Stimulated activated CD8-positive, alpha-beta memory T cell treated with anti-CD3 and anti-CD28 coated beads, Interleukin-7, amount 100 ng/mL, for 1 hour (primary cell): ENCODE measurements at regions not wholly inside any gene's neighbourhood (a gene's known extent, or its start where the extent isn't known, plus 50 kb on each side); places are given as distances from the start of the nearest gene placed in this dataset.
"Not testable (repeated sequence)": the region's sequence is repeated elsewhere in the genome, so short reads cannot be mapped to it uniquely, and the experiment has no call there.

Experiments used
- DNase-seq, 2 donors: peaks; one replicate each; pipeline ENCODE4 v3.0.0-alpha.2; 2020; ENCODE audit warnings: low read depth in 2 of 2

DNA sequence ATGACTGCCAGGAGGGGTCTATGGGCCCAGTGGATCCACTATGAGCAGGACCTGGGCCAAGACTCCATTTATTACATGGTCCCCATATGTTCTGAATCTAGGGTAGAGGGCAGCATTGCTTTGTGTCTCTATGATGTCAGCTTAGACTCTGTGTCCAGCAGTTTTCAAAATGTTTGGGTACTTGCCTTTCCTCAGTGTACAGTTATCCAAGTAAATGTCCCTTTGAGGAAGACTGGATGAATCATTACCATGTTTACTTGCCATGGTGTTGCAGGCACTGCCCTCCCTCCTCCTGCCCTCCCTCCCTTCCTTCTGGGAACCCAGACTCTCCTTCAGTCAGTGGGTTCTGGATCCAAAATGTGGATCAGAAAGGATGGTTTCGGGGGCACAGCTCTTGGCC, 108.6 kb downstream of the NRN1 start:
- DNase-seq: no peak

DNA sequence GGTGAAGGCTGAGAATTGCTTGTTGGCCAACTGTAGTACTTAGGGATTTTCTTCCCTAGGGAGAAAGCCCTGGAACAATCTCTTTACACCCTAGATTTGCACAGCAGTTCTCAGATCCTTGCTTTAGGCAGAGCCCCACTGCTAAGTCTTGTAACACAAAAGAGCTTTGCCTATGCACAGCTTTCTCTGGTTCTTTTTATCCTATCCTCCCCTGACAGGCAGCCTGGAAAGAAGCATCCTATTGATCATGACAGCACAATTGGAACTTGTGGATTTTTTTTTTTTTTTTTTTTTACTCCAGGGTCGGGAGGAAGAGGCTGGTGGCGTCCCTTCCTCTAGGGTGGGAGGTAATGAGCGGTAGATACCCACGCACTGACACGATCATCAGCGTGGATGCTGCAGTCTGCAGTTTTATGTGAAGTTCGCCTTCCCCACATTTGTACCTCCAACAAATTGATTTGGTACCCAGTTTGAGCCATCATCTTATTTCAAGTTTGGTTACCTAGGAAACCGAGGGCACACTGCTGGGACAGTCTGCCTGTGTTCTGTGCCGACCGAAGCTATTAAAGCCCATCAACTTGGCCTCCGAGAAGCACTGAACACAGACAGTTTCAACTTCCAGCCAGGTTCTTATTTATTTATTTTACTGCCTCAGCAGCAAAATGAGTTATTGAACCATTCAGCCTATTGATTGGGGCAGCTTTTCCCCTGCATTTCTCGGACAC, 110.1 kb downstream of the NRN1 start:
- DNase-seq: no peak

DNA sequence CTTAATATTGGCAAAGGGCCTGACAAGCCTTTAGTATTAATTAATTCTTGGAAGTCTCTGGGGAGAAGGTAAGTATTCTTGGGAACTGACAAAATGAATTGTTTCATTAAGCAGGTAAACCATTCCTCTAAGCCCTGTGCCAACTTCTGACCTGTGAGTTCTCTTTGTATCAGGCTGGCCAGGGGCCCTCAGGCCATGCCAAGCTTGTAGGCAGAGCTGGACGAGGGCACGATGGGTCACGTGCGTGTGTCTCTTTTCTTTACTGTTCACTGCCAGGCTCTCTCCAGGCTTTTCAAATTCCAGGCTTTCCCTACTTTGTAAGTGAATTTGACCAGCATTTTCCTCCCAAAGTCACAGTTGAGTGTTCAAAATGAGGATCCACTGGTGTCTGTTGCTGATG, 112.4 kb downstream of the NRN1 start:
- DNase-seq: no peak

DNA sequence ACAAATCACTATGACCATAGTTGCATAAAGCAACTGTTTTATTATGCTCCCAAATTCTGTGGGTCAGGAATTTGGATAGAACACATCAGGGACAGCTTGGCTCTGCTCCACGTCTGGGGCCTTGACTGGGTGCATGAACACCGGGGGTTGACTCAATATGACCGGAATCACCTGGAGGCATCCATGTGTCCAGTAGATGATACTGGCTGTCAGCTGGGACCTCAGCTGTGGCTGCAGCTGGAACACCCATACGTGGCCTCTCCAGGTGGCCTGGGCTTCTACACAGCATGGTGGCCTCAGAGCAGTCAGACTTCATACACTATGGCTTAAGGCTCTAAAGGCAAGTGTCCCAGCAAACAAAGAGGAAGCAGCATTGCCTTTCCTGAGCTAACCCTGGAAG, 113.4 kb downstream of the NRN1 start:
- DNase-seq: no peak

DNA sequence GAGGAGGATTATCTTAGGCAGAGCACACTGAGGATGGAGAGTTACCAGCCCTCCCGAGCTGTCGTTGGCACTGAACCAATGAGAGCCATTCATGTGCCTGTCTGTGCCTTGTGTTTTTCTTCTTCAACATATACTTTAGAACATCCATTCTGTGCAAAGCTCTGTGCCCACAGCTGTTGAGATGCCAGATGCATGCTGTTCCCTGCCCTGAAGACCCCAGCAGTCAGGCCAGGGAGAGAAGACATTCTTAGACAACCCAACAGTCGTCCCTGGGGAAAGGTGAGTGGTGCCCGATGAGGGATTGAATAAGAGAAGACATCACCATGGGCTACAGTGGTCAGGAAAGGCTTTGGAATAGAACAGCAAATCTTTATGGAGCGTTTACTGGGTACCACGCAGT, 114.1 kb downstream of the NRN1 start:
- no peak for DNase-seq

DNA sequence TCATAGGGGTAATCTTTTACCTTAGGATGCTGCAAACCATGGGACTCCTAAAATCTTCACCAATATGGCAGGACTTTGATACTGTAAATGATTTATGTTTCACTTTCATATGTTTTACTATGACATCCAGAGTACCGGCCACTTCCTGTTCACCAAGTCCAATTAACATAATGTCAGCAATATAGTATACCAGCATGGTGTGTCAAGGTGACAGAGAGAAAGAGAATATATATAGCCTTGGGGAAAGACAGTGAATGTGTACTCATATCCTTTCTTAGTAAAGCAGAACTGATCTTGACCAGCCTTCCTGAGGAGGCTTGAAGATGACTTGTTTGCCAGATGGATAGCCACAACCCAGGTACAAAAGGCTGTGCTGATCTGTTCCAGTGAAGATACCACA, 127.9 kb downstream of the NRN1 start:
- DNase-seq: no peak

DNA sequence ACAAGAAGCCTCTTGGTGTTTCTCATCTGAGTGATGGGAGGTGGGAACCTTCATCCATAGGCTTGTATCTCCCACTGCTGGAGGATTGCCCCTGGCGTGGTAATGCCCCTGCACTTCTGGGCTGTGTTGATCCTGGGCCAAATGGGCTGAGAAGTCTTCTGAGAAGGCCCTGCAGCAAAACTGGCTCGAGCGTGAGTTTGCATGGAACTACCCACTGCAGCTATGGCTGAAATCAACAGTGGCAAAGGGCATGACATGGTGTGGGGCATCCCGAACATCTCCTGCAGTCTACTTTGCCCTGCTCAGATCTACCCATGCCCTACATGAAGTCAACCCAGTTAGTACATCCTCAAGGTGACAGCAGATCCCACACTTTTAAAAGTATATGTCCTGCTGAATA, 130.6 kb downstream of the NRN1 start:
- DNase-seq: no peak

DNA sequence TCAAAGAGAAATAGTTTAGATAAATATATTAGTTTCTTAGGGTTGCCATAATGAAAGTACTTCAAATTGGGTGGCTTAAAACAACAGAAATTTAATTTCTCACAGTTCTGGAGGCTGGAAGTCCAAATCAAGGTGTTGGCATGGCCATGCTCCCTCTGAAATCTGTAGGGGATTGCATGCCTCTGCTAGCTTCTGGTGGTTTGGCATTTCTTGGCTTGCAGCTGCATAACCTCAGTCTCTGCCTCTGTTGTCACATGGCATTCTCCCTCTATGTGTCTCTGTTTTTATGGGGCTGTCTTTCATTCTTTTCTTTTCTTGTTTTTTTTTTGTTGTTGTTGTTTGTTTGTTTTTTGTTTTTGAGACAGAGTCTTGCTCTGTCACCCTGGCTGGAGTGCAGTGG, 132.7 kb downstream of the NRN1 start:
- DNase-seq: not testable (repeated sequence)

DNA sequence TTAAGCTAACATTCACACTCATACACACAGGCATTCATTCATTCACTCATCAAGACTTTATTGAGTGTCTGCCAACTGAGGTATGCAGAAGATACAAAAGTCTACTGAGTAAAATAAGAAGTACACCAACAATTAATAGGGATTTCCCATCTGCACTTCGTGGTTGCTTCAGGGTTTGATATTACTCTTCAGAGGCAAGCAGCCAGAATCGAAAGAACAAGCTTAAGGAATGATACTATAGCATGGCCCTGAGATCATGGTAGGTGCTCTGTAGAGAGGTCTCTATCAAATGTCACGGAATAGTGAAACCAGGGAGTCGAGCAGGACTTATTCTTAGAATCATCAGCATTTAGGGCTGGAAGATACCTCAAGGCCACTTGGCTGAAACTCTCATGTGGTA, 135.4 kb downstream of the NRN1 start:
- no peak for DNase-seq

DNA sequence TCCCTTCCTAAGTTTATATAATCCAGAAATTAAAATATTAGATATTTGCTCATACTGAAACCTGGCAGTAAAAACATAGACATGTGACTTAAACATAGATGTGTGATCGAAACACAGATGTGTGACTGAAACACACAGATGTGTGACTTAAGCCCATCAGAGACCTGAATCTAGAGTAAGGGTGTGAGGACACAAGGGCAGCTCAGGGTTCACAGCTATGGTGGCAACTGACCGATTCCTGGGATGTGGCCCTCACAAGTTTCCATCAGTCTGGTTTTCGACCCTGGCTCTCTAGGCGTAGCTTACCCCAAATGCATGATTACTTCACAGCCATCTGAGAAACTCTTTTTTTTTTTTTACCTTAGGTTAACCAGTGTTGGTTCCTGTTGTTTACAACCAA, 137.0 kb downstream of the NRN1 start:
- DNase-seq: no peak

DNA sequence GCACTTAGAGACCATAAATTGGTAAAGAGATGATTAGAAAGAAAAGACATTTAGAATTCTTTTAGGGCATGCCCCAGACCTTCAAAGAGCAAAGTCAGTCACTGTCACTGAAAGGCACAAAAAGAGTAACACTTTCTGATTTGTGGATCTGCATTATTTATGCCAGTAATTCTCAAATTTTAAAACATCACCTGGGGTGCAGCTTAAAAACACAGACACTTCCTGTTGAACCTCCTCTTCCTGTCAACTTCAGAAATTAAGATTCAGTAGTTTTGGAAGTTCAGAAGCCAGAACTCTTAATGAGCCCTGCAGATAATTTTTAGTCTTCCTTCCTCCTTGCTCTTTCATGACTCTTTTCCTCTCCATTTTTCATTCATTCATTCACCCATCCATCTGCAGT, 137.5 kb downstream of the NRN1 start:
- DNase-seq: no peak

DNA sequence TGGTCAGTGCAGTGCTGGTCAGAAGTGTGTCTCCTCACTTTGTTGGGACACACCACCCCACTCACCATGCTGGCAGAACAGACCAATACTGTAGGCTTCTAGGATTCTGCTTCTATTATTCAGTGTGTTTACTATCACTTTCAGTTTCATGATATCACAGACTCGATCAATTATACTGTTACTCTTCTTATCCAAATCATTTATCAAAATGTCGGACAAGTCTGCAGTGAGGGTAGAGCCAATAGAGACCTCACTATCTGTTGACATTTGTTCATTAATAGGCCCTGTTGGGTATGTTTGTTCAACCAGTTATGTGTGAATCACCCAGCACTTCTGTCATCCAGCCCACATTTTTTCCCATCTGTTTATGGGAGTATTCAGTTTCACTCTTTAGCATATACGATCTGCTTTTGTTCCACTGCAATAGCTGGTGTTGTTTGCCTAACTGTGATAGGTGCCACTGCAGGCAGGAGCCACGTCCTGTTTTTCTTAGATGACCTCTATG, 140.1 kb downstream of the NRN1 start:
- no peak for DNase-seq

DNA sequence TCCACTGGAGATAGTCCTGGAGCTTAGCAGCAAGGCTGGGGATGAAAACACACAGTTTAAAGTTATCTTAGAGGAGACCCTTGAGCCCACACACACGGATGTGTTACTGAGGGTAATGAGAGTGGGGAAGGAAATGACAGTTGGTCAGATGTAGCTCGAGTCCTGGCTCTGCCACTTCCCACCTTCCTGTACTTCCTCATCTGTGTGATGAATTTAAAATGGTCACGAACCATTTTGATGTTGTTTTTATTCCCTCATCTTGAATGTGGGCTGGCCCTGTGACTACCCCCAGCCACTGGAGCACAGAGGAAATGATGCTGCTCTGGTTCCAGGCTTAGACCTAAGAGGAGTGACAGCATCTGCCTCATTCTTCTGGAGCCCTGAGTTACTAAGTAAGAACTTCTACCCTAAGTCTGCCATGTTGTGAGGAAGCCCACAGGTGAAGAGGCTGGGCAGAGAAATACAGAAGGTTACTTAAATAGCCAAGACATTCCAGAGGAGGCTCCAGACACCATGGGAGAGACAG, 141.2 kb downstream of the NRN1 start:
- no peak for DNase-seq

DNA sequence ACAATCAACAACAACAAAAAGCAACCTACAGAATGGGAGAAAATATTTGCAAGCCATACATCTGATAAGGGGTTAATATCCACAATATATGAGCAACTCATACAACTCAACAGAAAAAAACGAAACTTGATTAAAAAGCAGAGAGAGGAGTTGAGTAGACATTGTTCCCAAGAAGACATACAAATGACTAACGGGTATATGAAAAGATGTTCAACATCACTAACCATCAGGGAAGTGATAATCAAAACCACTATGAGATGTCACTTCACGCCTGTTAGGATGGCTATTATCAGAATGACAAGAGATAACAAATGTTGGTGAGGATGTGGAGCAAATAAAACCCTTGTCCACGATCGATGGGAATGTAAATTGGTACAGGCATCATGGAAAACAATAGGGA, 145.9 kb downstream of the NRN1 start:
- no peak for DNase-seq

DNA sequence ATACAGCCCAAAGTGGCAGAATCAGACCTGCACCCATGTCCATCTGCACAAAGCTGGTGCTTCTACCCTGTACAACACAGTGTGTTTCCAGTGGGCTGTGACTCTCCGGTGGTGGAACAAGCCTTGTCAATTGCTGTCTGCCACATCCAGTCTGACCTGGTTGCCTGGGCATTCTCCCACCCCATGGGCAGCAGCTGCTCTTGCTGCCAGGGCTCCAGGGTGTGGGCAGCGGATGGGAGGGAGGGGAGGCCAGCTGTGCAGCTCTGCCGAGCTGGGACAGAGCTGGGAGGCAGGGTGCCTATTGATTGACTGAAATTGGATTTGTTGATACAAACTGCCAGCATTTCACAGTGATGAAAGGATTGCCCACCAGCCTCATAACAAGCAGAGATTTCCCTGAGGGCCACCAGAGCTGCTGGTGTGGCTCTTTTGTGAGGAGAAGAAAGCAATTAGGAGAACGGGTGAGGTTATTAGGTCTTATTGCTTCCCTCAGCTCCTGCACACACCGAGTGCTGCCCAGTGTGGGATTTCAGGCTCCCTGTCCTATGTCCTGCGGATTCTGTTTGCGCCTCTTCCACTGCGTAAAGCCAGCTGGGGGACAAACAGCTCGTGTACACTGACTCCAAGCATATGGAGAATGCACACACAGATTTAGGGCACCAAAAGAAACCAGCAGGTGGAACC, 150.8 kb downstream of the NRN1 start:
- DNase-seq: no peak

DNA sequence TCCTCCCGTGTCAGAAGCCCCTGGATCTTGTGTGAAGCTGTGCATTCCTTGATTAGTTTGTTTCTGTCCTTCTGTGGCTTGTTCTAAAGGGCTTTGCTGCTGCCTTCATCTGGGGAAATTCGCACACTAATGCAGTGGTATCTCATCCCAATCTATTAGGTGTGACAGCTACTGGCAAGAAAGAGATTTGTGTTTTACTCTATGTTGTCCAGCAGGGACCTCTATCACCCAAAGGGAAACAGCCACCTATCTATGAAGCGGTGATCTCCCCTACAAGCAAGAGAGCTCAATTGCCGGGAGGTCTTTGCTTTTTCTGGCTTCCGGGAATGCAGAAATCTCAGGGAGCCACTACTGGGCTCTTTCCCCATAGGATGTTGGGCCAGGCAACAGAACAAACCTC, 151.8 kb downstream of the NRN1 start:
- no peak for DNase-seq

DNA sequence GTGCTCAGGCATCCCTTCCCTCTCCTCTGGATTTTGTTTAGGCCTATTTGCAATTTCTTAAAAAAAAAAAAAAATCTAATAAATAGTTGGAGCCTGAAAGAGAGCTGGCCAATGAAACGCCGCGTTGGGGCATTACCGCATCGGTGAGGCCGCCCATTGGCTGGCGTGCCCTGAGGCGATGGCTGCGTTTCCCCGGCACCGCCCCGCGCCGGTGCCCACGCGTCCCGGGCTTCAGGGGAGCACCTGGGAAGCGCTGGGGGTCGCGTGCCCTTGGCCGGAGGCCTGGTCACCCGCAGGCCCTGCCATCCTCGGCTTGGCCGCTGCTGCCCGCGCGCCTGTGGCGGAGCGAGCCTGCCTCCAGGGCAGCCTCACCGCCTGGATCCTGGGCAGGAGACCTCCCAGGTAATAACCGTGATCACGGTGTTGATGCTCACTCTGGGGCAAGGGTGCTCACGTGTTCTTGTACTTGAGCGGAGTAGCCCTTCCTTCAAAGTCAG, 155.4 kb downstream of the NRN1 start:
- peak; percentile 22 to 40 for DNase-seq

DNA sequence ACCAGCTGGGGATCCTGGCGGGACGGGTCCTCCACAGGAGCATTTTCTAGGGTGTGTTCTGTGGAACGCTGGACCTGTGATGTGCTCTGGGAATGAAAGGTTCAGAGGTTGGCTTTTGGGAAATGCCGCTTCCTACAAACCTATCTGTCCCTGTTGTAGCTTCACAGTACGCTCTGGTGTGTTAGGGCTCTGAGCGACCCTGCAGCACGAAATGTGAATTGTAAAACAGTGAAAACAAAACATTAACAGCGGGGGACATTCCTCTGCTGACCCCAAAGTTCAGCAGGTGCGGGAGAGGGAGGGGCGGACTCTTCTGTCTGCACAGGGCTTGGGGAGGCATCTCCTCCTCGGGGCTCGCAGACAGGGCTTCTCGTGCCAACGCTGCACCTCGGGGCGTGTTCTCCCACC, 155.9 kb downstream of the NRN1 start:
- no peak for DNase-seq

DNA sequence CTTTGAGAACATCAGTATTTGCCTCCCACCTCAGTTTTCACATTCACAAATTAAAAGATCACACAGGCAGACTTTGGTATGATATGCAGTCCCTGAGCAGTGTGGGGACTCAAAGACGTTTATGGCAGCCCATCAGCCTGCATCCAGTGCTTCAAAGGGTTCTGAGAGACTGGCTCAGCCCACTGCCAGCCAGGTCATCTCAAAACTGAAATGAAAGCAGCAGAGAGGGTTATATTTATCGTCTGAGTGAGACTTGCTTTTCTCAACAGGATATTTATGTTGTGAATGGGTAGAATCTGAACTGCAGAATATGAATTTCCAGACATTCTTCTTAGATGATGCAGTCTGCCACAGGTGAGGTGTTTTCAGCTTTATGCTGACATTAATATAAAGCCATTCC, 159.8 kb downstream of the NRN1 start:
- no peak for DNase-seq

DNA sequence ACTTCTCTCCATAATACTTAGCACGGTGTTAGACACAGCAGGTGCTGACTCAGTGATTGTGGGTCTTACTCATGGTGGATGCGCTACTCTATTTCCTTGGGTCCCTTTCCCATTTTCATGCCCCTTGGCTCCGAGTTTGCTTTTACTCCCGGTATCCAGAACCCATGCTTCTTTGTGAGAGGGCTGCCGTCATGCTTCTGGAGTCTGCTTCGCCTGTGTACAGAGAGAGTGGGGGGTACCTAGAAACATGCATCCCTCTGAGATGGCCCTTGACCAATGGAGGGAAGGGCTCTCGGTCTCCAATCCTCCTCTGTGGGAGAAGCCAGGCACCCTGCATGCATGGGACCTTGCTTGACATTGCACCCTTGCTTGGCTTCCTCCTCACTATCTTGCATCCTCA, 160.4 kb downstream of the NRN1 start:
- no peak for DNase-seq

DNA sequence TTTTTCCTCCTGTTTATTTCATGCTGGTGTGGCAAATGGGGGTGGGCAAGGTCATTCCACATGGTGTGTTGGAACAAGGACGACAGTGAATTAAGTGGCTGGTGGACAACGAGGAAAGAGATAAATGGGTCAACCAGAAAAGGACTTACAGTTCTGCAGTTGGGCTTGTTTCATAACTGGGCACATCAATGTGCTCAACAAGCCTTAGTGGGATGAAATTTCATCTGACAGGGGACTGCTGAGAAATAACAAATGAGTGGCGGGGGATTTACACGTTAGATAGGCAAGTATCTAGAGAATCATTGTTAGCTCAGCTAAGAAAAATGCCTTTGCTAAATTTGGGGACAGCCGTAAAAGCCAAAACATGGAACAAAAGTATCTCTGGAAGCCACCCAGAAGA, 163.6 kb downstream of the NRN1 start:
- no peak for DNase-seq

DNA sequence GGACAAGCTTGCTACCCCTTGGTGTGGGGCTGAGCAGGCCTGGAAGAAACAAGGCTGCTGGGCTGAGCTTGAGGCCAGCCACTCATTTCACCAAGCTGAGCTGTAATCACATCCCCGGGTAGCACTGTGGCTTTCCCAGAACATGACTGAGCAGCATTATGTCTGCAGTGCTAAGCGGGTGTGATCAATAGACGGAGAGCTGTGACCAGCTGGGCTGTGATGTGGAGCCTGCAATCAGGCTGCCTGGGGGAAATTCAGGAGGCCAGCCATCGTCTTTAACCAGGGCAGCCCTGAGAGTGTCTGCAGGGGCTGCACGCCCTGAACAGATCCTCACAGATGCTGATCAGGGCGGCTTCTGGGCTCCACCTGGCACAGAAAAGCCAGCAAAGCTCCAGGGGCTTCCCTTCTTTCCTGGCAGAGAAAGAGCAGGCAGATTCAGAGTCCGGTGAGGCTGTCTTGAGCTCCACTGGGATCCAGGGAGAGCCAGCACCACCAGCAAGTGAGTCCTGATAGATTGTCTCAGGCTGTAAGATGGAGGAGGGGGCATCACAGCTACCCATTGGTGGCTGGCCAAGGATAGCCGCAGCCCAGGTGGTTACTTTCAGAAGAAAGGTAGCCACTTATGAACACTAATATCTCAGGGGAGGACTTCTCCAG, 165.9 kb downstream of the NRN1 start:
- no peak for DNase-seq
